ENCODE measurements at regions not wholly inside any gene's neighbourhood (a gene's known extent, or its start where the extent isn't known, plus 50 kb on each side); places are given as distances from the start of the nearest gene placed in this dataset.

DNA sequence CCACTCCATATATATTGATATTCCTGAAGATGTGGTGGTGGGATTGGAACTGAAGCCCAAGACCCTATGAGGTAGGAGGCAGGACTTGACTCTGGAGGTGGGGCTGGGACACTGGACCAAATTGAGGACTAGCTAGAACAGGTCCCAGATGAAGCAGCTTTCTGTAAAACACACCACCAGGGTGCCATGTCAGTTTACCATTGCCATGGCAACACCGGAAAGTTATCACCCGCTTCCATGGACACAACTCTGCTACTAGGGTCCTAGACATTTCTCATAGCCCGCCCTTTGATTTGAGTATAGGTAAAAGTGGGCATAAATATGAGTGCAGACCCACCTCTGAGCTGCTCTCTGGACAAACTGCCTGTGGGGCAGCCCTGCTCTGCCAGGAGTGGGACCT is 490.5 kb upstream of the PFKP start:
- ATAC-seq = no peak
- DNase-seq = no peak
- Histone ChIP-seq H3K27ac (no peak overlapping the region), H3K36me3 (no peaks in the 10 kb centered on the region), H3K9me3 (peaks cover 0 to 6% (median 0%) of the 10 kb centered on the region in 11 donors), H3K4me3 (no peak overlapping the region), H3K4me1 (no peaks in the 10 kb centered on the region), H3K27me3 (peaks cover 0 to 4% (median 0%) of the 10 kb centered on the region in 7 donors)
- 49 to 53% methylated on average over 3 of the region's 3 CpGs for WGBS, 2 donors
- TF ChIP-seq, protein P1, sequence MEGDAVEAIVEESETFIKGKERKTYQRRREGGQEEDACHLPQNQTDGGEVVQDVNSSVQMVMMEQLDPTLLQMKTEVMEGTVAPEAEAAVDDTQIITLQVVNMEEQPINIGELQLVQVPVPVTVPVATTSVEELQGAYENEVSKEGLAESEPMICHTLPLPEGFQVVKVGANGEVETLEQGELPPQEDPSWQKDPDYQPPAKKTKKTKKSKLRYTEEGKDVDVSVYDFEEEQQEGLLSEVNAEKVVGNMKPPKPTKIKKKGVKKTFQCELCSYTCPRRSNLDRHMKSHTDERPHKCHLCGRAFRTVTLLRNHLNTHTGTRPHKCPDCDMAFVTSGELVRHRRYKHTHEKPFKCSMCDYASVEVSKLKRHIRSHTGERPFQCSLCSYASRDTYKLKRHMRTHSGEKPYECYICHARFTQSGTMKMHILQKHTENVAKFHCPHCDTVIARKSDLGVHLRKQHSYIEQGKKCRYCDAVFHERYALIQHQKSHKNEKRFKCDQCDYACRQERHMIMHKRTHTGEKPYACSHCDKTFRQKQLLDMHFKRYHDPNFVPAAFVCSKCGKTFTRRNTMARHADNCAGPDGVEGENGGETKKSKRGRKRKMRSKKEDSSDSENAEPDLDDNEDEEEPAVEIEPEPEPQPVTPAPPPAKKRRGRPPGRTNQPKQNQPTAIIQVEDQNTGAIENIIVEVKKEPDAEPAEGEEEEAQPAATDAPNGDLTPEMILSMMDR (IDR thresholded peaks at IDR 0.05) = no peak
- intact Hi-C loops (cut with DNase I) = no loop called here

DNA sequence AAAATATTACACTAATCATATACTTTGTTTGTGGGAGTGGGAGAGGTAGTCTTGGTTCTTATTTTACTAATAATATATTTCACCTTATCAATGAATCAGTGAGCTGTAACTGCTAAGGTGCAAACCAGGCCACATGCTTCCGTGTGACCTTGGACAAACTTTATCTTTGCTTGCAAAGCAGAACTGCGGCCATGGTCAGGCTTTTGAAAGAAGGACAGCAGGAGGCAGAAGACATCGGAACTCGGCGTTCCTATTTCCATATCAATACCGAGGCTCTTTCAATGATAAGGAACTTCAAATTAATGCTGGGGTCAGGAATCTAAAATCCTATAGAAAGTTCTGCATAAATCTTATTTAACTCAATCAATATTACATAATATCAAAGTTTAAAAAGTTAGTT is 491.9 kb upstream of the PFKP start:
- WGBS, 2 donors = 27 to 39% methylated on average over 6 of the region's 6 CpGs
- no peak for ATAC-seq
- no peaks in the 10 kb centered on the region for H3K36me3 ChIP-seq
- no peak overlapping the region for H3K27ac ChIP-seq
- intact Hi-C loops (cut with DNase I) = no loop called here
- DNase-seq = no peak
- TF ChIP-seq, protein P1 (IDR thresholded peaks at IDR 0.05) = no peak
- no peak overlapping the region for H3K4me3 ChIP-seq
- no peaks in the 10 kb centered on the region for H3K4me1 ChIP-seq
- peaks cover 0 to 4% (median 0%) of the 10 kb centered on the region in 7 donors for H3K27me3 ChIP-seq
- peaks cover 0 to 6% (median 0%) of the 10 kb centered on the region in 11 donors for H3K9me3 ChIP-seq

DNA sequence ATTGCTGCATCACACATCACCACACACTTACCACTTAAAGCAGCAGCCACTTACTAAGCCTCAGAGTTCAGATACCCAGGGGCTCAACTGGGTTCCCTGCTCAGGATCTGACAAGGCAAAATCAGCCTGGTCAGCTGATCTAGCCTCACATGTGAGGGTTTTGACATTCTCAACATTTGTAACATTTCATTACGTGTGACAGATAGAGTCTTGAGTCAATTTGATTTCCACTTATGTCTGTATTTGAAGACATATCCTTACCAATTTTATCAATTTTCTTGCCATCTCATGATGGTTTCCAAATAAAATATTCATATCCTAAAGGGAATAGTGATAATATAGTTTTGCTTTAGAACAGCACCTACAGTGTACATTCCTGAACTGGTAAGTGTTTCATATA is 494.7 kb upstream of the PFKP start:
- TF ChIP-seq, protein P1 (IDR thresholded peaks at IDR 0.05) = no peak

DNA sequence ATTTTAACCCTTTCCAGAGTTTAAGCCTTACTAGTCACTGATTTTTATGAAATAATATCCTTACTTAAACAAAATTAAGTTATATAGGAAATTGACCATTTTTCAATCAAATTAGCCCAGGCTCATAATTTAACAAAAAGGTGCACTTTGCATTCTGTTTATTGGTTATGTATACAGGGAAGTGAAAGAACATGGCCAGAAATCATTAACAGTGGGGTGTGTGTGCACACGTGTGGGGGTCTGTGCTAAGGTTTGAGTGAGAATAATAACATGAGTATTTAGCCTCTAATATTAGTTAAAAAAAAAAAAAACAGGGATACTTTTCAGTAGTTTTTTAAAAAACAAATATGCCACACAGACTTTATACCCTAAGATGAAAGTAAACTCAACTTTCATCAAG is 510.5 kb upstream of the PFKP start:
- ATAC-seq (no peak), DNase-seq (no peak)
- peaks cover 0 to 6% (median 0%) of the 10 kb centered on the region in 7 donors for H3K27me3 ChIP-seq
- no peak overlapping the region for H3K27ac ChIP-seq
- WGBS, 2 donors = 81 to 85% methylated on average over 1 of the region's 1 CpG
- intact Hi-C loops (cut with DNase I) = no loop called here
- H3K4me1 ChIP-seq = no peaks in the 10 kb centered on the region
- TF ChIP-seq, protein P1 (IDR thresholded peaks at IDR 0.05) = no peak
- H3K4me3 ChIP-seq = no peak overlapping the region
- no peaks in the 10 kb centered on the region for H3K9me3 ChIP-seq
- no peaks in the 10 kb centered on the region for H3K36me3 ChIP-seq

More for the DNA sequence above, 494.7 kb upstream of the PFKP start:
- Histone ChIP-seq H3K9me3 (peaks cover 0 to under 1% (median 0%) of the 10 kb centered on the region in 11 donors), H3K4me3 (no peak overlapping the region), H3K36me3 (no peaks in the 10 kb centered on the region), H3K27ac (no peak overlapping the region), H3K27me3 (no peaks in the 10 kb centered on the region), H3K4me1 (no peaks in the 10 kb centered on the region)
- WGBS, 2 donors = 50 to 60% methylated on average over 1 of the region's 1 CpG
- DNase-seq = no peak
- intact Hi-C loops (cut with DNase I) = no loop called here
- no peak for ATAC-seq
